NB4 (cell line): ENCODE measurements at regions not wholly inside any gene's neighbourhood (a gene's known extent, or its start where the extent isn't known, plus 50 kb on each side); places are given as distances from the start of the nearest gene placed in this dataset.

Experiments used
- CTCF ChIP-seq: IDR thresholded peaks from one replicate; pipeline ENCODE4 v1.5.1; 2012; ENCODE audit warnings: low read depth, low read length
- MAX ChIP-seq: IDR thresholded peaks from 2 replicates; pipeline ENCODE4 v1.6.1; 2011; ENCODE audit warnings: low read depth, low read length
- MYC ChIP-seq: IDR thresholded peaks from 2 replicates; pipeline ENCODE4 v1.6.1; 2011; ENCODE audit warnings: low read depth, low read length
- POLR2A ChIP-seq: IDR thresholded peaks from 2 replicates; pipeline ENCODE4 v1.6.1; 2011; ENCODE audit warnings: mild to moderate bottlenecking; ENCODE audit not compliant: insufficient read length; ENCODE audit errors: extremely low read depth

- TF ChIP-seq CTCF (no peak), POLR2A (no peak), MYC (no peak), MAX (no peak)
These were observed 82.7 kb upstream of the ABCD3 start for GRCh38 chr1:94335447-94335846.
